ENCODE measurements at regions not wholly inside any gene's neighbourhood (a gene's known extent, or its start where the extent isn't known, plus 50 kb on each side); places are given as distances from the start of the nearest gene placed in this dataset.
"Not testable (repeated sequence)": the region's sequence is repeated elsewhere in the genome, so short reads cannot be mapped to it uniquely, and the experiment has no call there.

- no peak for DNase-seq (ENCODE audit: low read depth)
- no peak overlapping the region for H3K4me3 ChIP-seq (ENCODE audit: low read depth, low read length)
- TF ChIP-seq CTCF (IDR thresholded peaks at IDR 0.05; ENCODE audit: control insufficient read depth, extremely low read depth, insufficient read depth) = no peak
Measured at GRCh38 chr7:156578978-156579430, 61.6 kb upstream of the RNF32 start.

GRCh38 chr7:156578578-156578940 lies 62.0 kb upstream of the RNF32 start:
- no peak for DNase-seq (ENCODE audit: low read depth)
- TF ChIP-seq CTCF (IDR thresholded peaks at IDR 0.05; ENCODE audit: control insufficient read depth, extremely low read depth, insufficient read depth) = no peak
- H3K4me3 ChIP-seq (ENCODE audit: low read depth, low read length) = no peak overlapping the region

- no peak for TF ChIP-seq CTCF (IDR thresholded peaks at IDR 0.05; ENCODE audit: control insufficient read depth, extremely low read depth, insufficient read depth)
- no peak for DNase-seq (ENCODE audit: low read depth)
- no peak overlapping the region for H3K4me3 ChIP-seq (ENCODE audit: low read depth, low read length)
Measured at GRCh38 chr7:156577645-156578577, 62.7 kb upstream of the RNF32 start.

- no peak for TF ChIP-seq CTCF (IDR thresholded peaks at IDR 0.05; ENCODE audit: control insufficient read depth, extremely low read depth, insufficient read depth)
- DNase-seq (ENCODE audit: low read depth) = no peak
- H3K4me3 ChIP-seq (ENCODE audit: low read depth, low read length) = no peak overlapping the region
Measured at GRCh38 chr7:156576216-156577058, 64.1 kb upstream of the RNF32 start.

GRCh38 chr7:156568258-156568657 lies 72.3 kb upstream of the RNF32 start:
- H3K4me3 ChIP-seq (ENCODE audit: low read depth, low read length) = no peak overlapping the region
- DNase-seq (ENCODE audit: low read depth) = no peak
- TF ChIP-seq CTCF (IDR thresholded peaks at IDR 0.05; ENCODE audit: control insufficient read depth, extremely low read depth, insufficient read depth) = no peak

- no peak overlapping the region for H3K4me3 ChIP-seq (ENCODE audit: low read depth, low read length)
- no peak for TF ChIP-seq CTCF (IDR thresholded peaks at IDR 0.05; ENCODE audit: control insufficient read depth, extremely low read depth, insufficient read depth)
- DNase-seq (ENCODE audit: low read depth) = no peak
Measured at GRCh38 chr7:156566812-156567549, 73.6 kb upstream of the RNF32 start.

GRCh38 chr7:156565002-156565401 lies 75.6 kb upstream of the RNF32 start:
- not testable (repeated sequence) for DNase-seq (ENCODE audit: low read depth)

More at GRCh38 chr7:156565002-156565401, 75.6 kb upstream of the RNF32 start:
- H3K4me3 ChIP-seq (ENCODE audit: low read depth, low read length) = not testable (repeated sequence)

Measured in LNCaP clone FGC (cell line).